HUES64 (cell line): ENCODE measurements at regions not wholly inside any gene's neighbourhood (a gene's known extent, or its start where the extent isn't known, plus 50 kb on each side); places are given as distances from the start of the nearest gene placed in this dataset.

ENCODE experiments used
- H3K27ac ChIP-seq: 2 replicates; pipeline ENCODE4 v1.7.0; 2013; ENCODE audit warnings: low read depth, low read length, inconsistent platforms
- H3K27me3 ChIP-seq: 2 replicates; pipeline ENCODE4 v1.6.1; 2013; ENCODE audit warnings: mild to moderate bottlenecking, low read length; ENCODE audit not compliant: insufficient read depth
- H3K36me3 ChIP-seq: 2 replicates; pipeline ENCODE4 v1.6.1; 2013; ENCODE audit warnings: mild to moderate bottlenecking, low read length; ENCODE audit not compliant: insufficient read depth
- H3K4me1 ChIP-seq: 2 replicates; pipeline ENCODE4 v1.6.1; 2013; ENCODE audit warnings: mild to moderate bottlenecking, low read length, moderate library complexity; ENCODE audit not compliant: insufficient read depth
- H3K4me3 ChIP-seq: 2 replicates; pipeline ENCODE4 v1.5.1; 2013; ENCODE audit warnings: mild to moderate bottlenecking, low read length, moderate library complexity
- H3K9ac ChIP-seq: 2 replicates; pipeline ENCODE4 v1.6.1; 2013; ENCODE audit warnings: mild to moderate bottlenecking, low read depth, low read length
- H3K9me3 ChIP-seq: 2 replicates; pipeline ENCODE4 v1.6.1; 2013; ENCODE audit warnings: low read depth, low read length; ENCODE audit not compliant: insufficient read depth
- WGBS: fragments of 150-250, 120-280 bp; methylation state at CpG from one replicate; pipeline ENCODE4 v1.1.7; 2013; ENCODE audit warnings: missing lambda C conversion rate; 5-methylcytosine and 5-hydroxymethylcytosine counted together

DNA sequence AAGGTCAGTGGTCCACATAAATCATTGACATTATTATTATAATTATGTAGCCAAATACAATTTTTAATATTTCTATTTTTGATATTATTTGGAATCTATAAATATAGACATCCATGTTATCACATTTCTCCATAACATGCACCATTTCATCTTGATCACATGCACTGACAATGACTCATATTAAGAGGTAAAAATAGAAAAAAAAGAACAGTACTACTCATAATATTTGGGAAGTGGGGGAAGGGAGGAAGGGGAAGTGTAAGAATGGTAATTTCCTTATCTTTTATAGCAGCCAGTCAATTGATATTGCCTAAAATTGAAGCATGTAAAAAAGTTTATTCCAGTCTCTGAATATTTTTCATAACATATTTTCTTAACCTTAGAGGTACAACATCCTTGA, 72.3 kb downstream of the ADM start:
- no peak overlapping the region for H3K4me3 ChIP-seq

DNA sequence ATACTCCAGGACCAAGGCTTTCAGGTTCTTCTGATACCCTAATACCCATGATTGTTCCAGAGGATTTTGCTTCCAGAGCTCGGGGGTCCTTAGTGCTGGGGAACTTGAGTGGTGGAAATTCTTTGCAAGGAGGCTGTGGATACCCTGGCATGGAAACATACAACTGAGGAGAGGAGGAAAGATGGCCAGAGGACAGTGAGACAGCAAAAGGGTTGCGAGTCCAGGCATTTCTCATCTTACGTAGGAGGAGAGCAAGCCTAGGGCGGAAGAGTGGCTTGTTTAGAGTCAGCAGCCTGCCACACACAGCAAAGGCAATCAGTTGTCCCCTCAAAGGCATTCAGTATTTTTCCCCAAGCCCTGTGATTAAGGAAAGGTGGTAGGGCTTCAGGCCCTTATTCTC, 73.5 kb downstream of the ADM start:
- WGBS = 93% methylated on average over 4 of the region's 4 CpGs
- Histone ChIP-seq H3K4me1 (no peaks in the 10 kb centered on the region), H3K9ac (no peak overlapping the region), H3K27ac (no peak overlapping the region), H3K27me3 (no peaks in the 10 kb centered on the region), H3K36me3 (no peaks in the 10 kb centered on the region), H3K4me3 (no peak overlapping the region), H3K9me3 (no peaks in the 10 kb centered on the region)

More for the DNA sequence above, 72.3 kb downstream of the ADM start:
- H3K36me3 ChIP-seq = no peaks in the 10 kb centered on the region
- no peaks in the 10 kb centered on the region for H3K9me3 ChIP-seq
- H3K27ac ChIP-seq = no peak overlapping the region
- no peaks in the 10 kb centered on the region for H3K4me1 ChIP-seq
- H3K9ac ChIP-seq = no peak overlapping the region
- H3K27me3 ChIP-seq = no peaks in the 10 kb centered on the region

DNA sequence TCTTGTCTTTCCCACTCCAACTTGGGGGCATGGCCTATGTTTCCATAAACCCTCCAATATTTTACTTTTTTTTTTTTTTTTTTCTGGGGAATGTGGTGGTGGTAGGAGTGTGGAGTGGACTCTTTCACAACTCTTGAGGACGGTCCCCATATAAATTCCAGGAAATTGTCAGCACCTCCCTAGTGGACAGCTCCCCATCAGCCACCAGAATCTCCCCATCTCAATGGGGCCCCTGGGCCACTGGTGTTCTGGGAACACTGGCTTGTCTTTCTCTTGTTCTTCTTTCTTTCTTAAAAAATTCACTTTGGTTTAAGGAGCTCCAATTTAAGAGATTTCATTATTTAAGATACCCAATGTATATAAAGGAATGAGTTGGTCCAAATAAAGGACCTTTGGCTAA, 74.1 kb downstream of the ADM start:
- H3K4me1 ChIP-seq = no peaks in the 10 kb centered on the region
- H3K9ac ChIP-seq = no peak overlapping the region
- no peaks in the 10 kb centered on the region for H3K9me3 ChIP-seq
- H3K27ac ChIP-seq = no peak overlapping the region
- 30% methylated on average over 1 of the region's 1 CpG for WGBS
- H3K4me3 ChIP-seq = no peak overlapping the region
- no peaks in the 10 kb centered on the region for H3K36me3 ChIP-seq
- no peaks in the 10 kb centered on the region for H3K27me3 ChIP-seq

DNA sequence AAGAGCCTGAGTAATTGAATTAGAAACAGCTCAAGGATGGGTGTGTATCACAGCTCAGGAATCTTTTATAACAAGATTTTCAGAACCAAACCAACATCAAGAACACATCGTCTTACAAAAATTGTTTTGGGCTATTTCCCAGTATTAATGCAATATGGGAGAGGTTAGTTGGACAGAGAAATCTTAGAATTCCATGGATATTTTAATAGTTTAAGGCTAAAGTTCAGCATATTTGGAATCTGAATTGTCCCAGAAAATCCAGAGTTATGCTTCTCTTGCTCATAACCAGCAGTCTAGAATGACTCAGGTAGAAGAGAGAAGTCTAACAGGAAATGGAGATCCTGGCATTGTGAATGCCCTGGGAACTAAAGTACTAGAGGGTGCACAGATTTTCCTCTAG, 74.6 kb downstream of the ADM start:
- Histone ChIP-seq H3K27me3 (no peaks in the 10 kb centered on the region), H3K27ac (no peak overlapping the region), H3K4me3 (no peak overlapping the region), H3K9me3 (no peaks in the 10 kb centered on the region), H3K9ac (no peak overlapping the region), H3K4me1 (no peaks in the 10 kb centered on the region), H3K36me3 (no peaks in the 10 kb centered on the region)
- no CpG with 5 or more reads among the region's 1 CpG for WGBS

DNA sequence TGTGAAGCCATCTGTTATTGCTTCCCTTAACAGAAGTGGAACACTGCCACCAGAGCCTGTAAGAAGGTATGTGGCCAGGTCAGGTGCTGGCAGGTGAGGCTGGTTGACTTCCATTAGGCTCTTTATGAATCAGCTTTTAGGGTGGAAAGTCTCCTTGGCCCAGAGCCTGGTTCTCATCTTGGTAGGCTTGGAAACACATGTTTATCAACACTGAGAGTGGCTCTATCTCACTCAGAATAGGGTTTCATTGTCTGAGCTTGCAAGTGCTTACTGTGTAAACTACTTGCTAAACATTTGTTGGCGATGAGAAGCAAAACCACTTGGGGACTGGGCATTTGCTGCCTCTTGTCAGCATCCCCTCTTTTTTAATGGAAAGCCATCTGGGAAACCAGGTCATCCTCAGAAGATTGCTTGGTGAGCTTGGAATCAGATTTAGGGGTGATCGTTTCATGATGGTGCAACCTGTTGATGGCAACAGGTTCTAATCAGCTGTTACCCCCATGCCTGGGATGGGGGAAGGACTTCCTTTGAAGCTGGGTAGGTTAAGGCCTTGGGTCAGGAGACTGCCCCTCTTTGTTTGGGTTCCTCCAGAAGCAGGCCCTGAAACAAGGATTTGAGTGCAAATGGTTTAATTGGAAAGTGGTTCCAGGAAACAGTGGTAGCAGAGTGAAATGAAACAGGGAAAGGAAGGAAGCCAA, 75.0 kb upstream of the AMPD3 start:
- H3K4me1 ChIP-seq = no peaks in the 10 kb centered on the region
- 94% methylated on average over 2 of the region's 2 CpGs for WGBS

DNA sequence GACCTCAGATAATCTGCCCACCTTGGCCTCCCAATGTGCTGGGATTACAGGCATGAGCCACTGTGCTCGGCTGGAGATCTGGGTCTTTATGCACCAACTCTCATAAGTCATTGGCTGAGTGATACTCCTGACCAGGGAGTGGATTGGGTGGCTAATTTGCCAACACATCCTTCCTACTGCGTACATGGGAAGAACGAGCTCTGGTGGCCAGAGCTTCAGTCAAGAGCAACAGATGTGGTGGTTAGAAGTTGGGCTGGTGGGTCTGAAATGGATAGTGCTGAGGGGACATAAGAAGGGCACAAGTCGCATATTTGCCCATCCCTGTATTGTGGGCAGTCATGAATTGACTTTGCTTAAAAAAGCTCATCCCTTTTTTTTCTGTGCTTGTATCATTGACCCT, 74.1 kb upstream of the AMPD3 start:
- H3K27ac ChIP-seq = no peak overlapping the region
- H3K4me1 ChIP-seq = no peaks in the 10 kb centered on the region
- 92% methylated on average over 4 of the region's 4 CpGs for WGBS

More for the DNA sequence above, 75.0 kb upstream of the AMPD3 start:
- Histone ChIP-seq H3K27me3 (no peaks in the 10 kb centered on the region), H3K27ac (no peak overlapping the region), H3K36me3 (no peaks in the 10 kb centered on the region), H3K4me3 (no peak overlapping the region), H3K9ac (no peak overlapping the region), H3K9me3 (no peaks in the 10 kb centered on the region)

DNA sequence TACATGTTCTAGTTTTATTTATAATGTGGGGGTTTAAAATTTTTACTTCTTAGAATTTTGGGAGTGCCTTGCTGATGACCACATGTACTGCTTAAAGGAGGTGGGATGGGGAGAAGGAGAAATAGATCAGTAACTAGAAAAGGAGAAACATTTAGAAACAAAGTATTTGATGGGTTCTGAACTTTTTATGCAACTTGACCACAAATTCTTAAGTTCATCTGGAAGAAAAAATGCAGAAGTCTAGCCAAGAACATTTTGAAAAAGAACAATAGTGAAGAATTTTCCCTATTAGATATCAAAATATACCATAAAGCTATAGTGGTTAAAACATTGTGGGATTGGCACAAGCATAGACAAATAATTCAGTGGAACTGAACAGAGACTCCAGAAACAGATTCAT, 73.3 kb upstream of the AMPD3 start:
- Histone ChIP-seq H3K9me3 (no peaks in the 10 kb centered on the region), H3K9ac (no peak overlapping the region), H3K27ac (no peak overlapping the region), H3K4me1 (no peaks in the 10 kb centered on the region), H3K27me3 (no peaks in the 10 kb centered on the region), H3K36me3 (no peaks in the 10 kb centered on the region), H3K4me3 (no peak overlapping the region)

More for the DNA sequence above, 74.1 kb upstream of the AMPD3 start:
- Histone ChIP-seq H3K9ac (no peak overlapping the region), H3K9me3 (no peaks in the 10 kb centered on the region), H3K36me3 (no peaks in the 10 kb centered on the region), H3K27me3 (no peaks in the 10 kb centered on the region), H3K4me3 (no peak overlapping the region)

DNA sequence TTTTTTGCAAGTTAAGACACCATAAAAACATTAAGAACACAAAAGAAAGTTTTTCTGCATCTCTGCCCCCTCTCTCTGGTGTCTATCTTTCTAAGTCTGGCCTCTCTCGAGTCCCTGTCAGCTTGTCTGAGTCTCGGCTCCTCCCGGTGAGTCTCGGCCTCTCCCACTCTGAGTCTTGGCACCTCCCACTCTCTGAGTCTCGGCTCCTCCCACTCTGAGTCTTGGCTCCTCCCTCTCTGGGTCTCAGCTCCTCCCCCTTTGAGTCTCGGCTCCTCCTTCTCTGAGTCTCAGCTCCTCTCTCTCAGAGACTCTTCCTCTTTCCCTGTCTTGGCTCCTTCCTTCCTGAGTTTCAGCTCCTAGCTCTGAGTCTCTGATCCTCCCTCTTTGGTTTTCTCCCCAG, 72.5 kb upstream of the AMPD3 start:
- Histone ChIP-seq H3K27me3 (no peaks in the 10 kb centered on the region), H3K4me1 (no peaks in the 10 kb centered on the region), H3K27ac (no peak overlapping the region), H3K9me3 (no peaks in the 10 kb centered on the region), H3K9ac (no peak overlapping the region), H3K4me3 (no peak overlapping the region), H3K36me3 (no peaks in the 10 kb centered on the region)
- WGBS = 81% methylated on average over 6 of the region's 6 CpGs

DNA sequence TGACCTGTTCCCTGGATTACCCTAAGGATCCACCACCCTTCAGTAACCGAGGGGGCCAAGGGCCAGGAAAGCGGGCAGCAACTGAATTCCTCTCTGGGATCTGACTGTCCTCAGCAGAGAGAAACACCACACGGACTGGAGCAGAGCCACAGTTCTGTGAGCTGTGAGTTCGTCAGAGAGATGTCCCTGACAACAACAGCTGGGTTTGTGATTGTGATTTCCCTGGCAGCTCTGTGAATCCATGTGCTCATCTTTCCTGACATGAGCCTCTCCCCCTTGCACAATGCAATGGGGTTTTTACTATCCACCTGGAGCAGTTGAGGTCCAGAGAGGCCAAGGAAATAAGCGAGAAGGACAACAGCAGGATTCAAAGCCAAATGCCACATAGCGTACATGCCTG, 69.4 kb upstream of the AMPD3 start:
- no peaks in the 10 kb centered on the region for H3K4me1 ChIP-seq
- no peaks in the 10 kb centered on the region for H3K36me3 ChIP-seq
- H3K9me3 ChIP-seq = no peaks in the 10 kb centered on the region
- no peak overlapping the region for H3K27ac ChIP-seq
- 86% methylated on average over 6 of the region's 6 CpGs for WGBS
- no peaks in the 10 kb centered on the region for H3K27me3 ChIP-seq
- H3K9ac ChIP-seq = no peak overlapping the region
- H3K4me3 ChIP-seq = no peak overlapping the region

DNA sequence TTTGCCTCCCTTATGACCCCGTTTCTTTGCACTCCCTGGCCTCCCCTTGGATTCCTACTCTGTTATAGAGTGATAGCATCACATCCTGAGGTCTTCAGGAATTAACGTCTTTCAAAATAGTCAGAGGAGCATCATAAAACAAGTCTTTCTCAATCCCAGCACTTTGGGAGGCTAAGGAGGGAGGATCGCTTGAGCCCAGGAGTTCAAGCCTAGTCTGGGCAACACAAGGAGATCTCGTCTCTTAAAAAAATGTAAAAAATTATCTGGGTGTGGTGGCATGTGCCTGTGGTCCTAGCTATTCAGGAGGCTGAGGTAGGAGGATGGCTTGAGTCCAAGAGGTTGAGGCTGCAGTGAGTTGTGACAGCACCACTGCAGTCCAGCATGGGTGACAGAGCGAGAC, 68.7 kb upstream of the AMPD3 start:
- H3K4me1 ChIP-seq = no peaks in the 10 kb centered on the region
- peaks cover 4% of the 10 kb centered on the region; the same call in 1 of the 2 replicates for H3K9me3 ChIP-seq
- no peaks in the 10 kb centered on the region for H3K27me3 ChIP-seq
- H3K36me3 ChIP-seq = no peaks in the 10 kb centered on the region
- H3K4me3 ChIP-seq = no peak overlapping the region
- H3K27ac ChIP-seq = no peak overlapping the region
- 55% methylated on average over 5 of the region's 5 CpGs for WGBS
- no peak overlapping the region for H3K9ac ChIP-seq

DNA sequence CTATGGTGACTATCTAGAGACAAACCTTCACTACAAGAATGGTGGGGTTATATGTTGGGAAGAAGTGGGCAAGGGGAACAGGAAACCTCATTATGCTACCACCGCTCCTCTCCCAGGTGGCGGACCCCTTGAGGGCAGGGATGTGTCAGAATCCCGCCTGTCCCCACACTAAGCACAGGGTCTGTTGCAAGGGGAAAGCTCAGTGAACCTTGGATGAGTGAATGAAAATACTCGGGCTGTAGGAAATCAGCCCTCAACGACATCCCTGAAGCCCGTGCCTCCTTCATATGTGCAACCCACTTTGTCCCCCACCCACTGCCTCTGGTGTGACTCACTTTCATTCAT, 68.2 kb upstream of the AMPD3 start:
- no peak overlapping the region for H3K27ac ChIP-seq
- H3K4me1 ChIP-seq = no peaks in the 10 kb centered on the region
- H3K36me3 ChIP-seq = no peaks in the 10 kb centered on the region
- peaks cover 4% of the 10 kb centered on the region; the same call in 1 of the 2 replicates for H3K9me3 ChIP-seq
- 94% methylated on average over 6 of the region's 6 CpGs for WGBS
- H3K9ac ChIP-seq = no peak overlapping the region
- no peak overlapping the region for H3K4me3 ChIP-seq
- no peaks in the 10 kb centered on the region for H3K27me3 ChIP-seq
